ENCODE measurements at regions not wholly inside any gene's neighbourhood (a gene's known extent, or its start where the extent isn't known, plus 50 kb on each side); places are given as distances from the start of the nearest gene placed in this dataset.

- Histone ChIP-seq H4K91ac (ENCODE audit: insufficient read length, low read depth, low read length) (no peak overlapping the region), H2BK20ac (ENCODE audit: low read depth, low read length, poor library complexity, severe bottlenecking) (no peak overlapping the region), H2AFZ (ENCODE audit: low read length) (no peak overlapping the region), H3K23me2 (ENCODE audit: insufficient read length, low read depth, low read length, poor library complexity, severe bottlenecking) (no peaks in the 10 kb centered on the region), H3K4me2 (ENCODE audit: insufficient read depth, insufficient read length, low read length) (no peak overlapping the region), H3K4ac (ENCODE audit: low read depth, low read length) (no peak overlapping the region), H3K79me2 (ENCODE audit: insufficient read depth, low read length) (no peaks in the 10 kb centered on the region), H3K4me1 (ENCODE audit: insufficient read depth, low read length) (no peaks in the 10 kb centered on the region), H2BK5ac (ENCODE audit: insufficient read length, low read length) (no peak overlapping the region), H2BK120ac (ENCODE audit: low read depth, low read length, poor library complexity, severe bottlenecking) (no peak overlapping the region), H3K27ac (ENCODE audit: insufficient read length, low read depth, low read length) (no peak overlapping the region), H3K27me3 (ENCODE audit: insufficient read depth, low read length) (no peaks in the 10 kb centered on the region), H4K8ac (replicated peaks; ENCODE audit: insufficient read length, low read depth, low read length) (no peak overlapping the region), H3K9ac (ENCODE audit: extremely low read depth, insufficient read length, low read length) (no peak overlapping the region), H3T11ph (ENCODE audit: low read length) (no peak overlapping the region), H3K9me3 (ENCODE audit: control insufficient read depth, low read depth, low read length) (no peaks in the 10 kb centered on the region), H2BK15ac (ENCODE audit: low read depth, low read length) (no peak overlapping the region), H3K56ac (ENCODE audit: insufficient read length, low read depth, low read length) (no peak overlapping the region), H3K14ac (ENCODE audit: insufficient read depth, low read length) (no peak overlapping the region), H2AK5ac (ENCODE audit: insufficient read length, low read length) (no peak overlapping the region), H3K79me1 (ENCODE audit: insufficient read depth, low read depth, low read length, poor library complexity, severe bottlenecking) (no peaks in the 10 kb centered on the region), H2BK12ac (ENCODE audit: insufficient read length, low read depth, low read length) (no peak overlapping the region), H3K23ac (ENCODE audit: insufficient read length, low read depth, low read length) (no peak overlapping the region), H4K5ac (ENCODE audit: insufficient read length, low read depth, low read length) (no peak overlapping the region), H4K20me1 (ENCODE audit: control insufficient read depth, insufficient read depth, insufficient read length) (no peaks in the 10 kb centered on the region), H3K18ac (ENCODE audit: insufficient read length, low read depth, low read length) (no peak overlapping the region)
- Mint-ChIP-seq H3K4me3 (no peak overlapping the region), H3K36me3 (ENCODE audit: insufficient read depth in 1 of 3, low read depth in 3 of 3) (no peaks in the 10 kb centered on the region), H3K27me3 (ENCODE audit: low read depth) (no peaks in the 10 kb centered on the region), H3K9me3 (no peaks in the 10 kb centered on the region), H3K27ac (no peak overlapping the region), H3K4me1 (peaks cover 3 to 4% of the 10 kb centered on the region in 2 experiments; a peak in 3 of 4 replicates)
- DNase-seq = no peak
- TF ChIP-seq CTCF (conservative IDR thresholded peaks at IDR 0.05) = no peak
- no CpG with 5 or more reads among the region's 1 CpG for WGBS (ENCODE audit: extremely low coverage, insufficient read length, low lambda C conversion rate)
Measured at GRCh38 chr2:142754182-142754581, 123.3 kb upstream of the KYNU start.

All from H9 (cell line).